Vagina (tissue), 2 donors: ENCODE measurements at regions not wholly inside any gene's neighbourhood (a gene's known extent, or its start where the extent isn't known, plus 50 kb on each side); places are given as distances from the start of the nearest gene placed in this dataset.

ENCODE experiments used
- DNase-seq, 2 donors: peaks; one replicate each; pipeline ENCODE4 v3.0.0-alpha.2; 2017; ENCODE audit errors: extremely low spot score in 2 of 2
- H3K27ac ChIP-seq: fragments of 200-600 bp; sonication (generic); one replicate; pipeline ENCODE4 v1.5.1; 2019
- H3K27me3 ChIP-seq: fragments of 200-600 bp; sonication (generic); one replicate; pipeline ENCODE4 v1.5.1; 2019
- H3K36me3 ChIP-seq, 2 donors: fragments of 200-600 bp; sonication (generic); one replicate each; pipeline ENCODE4 v1.5.1; 2017 to 2019
- H3K4me1 ChIP-seq: fragments of 200-600 bp; sonication (generic); one replicate; pipeline ENCODE4 v1.5.1; 2019
- H3K4me3 ChIP-seq, 2 donors: fragments of 200-600 bp; sonication (generic); 1 replicate in 1 of 2; 2 replicates in 1 of 2; pipeline ENCODE4 v1.5.1; 2016 to 2019
- H3K9me3 ChIP-seq: fragments of 200-600 bp; sonication (generic); one replicate; pipeline ENCODE4 v1.5.1; 2019
- CTCF ChIP-seq, 3 experiments: fragments of 450-650 bp in 2 of 3; fragments of 200-600 bp in 1 of 3; sonication (generic) in 1 of 3; IDR thresholded peaks; one replicate each; pipeline ENCODE4 v1.5.1; 2017 to 2019; ENCODE audit warnings: antibody characterized with exemption in 3 of 3, mild to moderate bottlenecking in 2 of 3, moderate library complexity in 2 of 3
- POLR2A ChIP-seq, 2 donors: fragments of 450-650 bp; IDR thresholded peaks; one replicate each; pipeline ENCODE4 v1.6.1; 2017; ENCODE audit warnings: antibody characterized with exemption in 2 of 2, mild to moderate bottlenecking in 2 of 2, moderate library complexity in 2 of 2
- POLR2AphosphoS5 ChIP-seq, 2 donors: sonication (generic); formaldehyde crosslinking; IDR thresholded peaks; one replicate each; pipeline ENCODE4 v1.9.0; 2017; ENCODE audit warnings: antibody characterized with exemption in 2 of 2, mild to moderate bottlenecking in 2 of 2, low read depth in 1 of 2; ENCODE audit not compliant: insufficient read depth in 1 of 2
- intact Hi-C: fragments of 100-400 bp; cut with DNase I; formaldehyde crosslinking; loops from one replicate; pipeline ENCODE4 v1.15.1; 2023

GRCh38 chr21:16198546-16198945, 468.8 kb downstream of the USP25 start:
- no peak overlapping the region for H3K4me3 ChIP-seq
- no peak for DNase-seq
- H3K36me3 ChIP-seq, result no peaks in the 10 kb centered on the region
- intact Hi-C loops, result loop anchor here (10.0 kb wide), 1 partner anchor 106 kb away; no protein-coding TSS in a partner anchor
- H3K27me3 ChIP-seq, result no peaks in the 10 kb centered on the region
- H3K9me3 ChIP-seq, result no peaks in the 10 kb centered on the region
- H3K27ac ChIP-seq, result peak overlapping the region; percentile 90
- peaks cover 11% of the 10 kb centered on the region for H3K4me1 ChIP-seq
- TF ChIP-seq CTCF (IDR thresholded peaks at IDR 0.05) (no peak), POLR2A (IDR thresholded peaks at IDR 0.05) (no peak), POLR2AphosphoS5 (IDR thresholded peaks at IDR 0.05; ENCODE audit: insufficient read depth in 1 of 2, low read depth in 1 of 2) (no peak)

- no peak overlapping the region for H3K4me3 ChIP-seq
- TF ChIP-seq CTCF (IDR thresholded peaks at IDR 0.05) (no peak), POLR2AphosphoS5 (IDR thresholded peaks at IDR 0.05; ENCODE audit: insufficient read depth in 1 of 2, low read depth in 1 of 2) (no peak), POLR2A (IDR thresholded peaks at IDR 0.05) (no peak)
- peak overlapping the region; percentile 90 for H3K27ac ChIP-seq
- H3K36me3 ChIP-seq, result no peaks in the 10 kb centered on the region
- no peaks in the 10 kb centered on the region for H3K27me3 ChIP-seq
- no peaks in the 10 kb centered on the region for H3K9me3 ChIP-seq
- DNase-seq, result no peak
- peaks cover 17% of the 10 kb centered on the region for H3K4me1 ChIP-seq
- intact Hi-C loops, result loop anchor here (10.0 kb wide), 1 partner anchor 105 kb away; no protein-coding TSS in a partner anchor
These were observed 469.8 kb downstream of the USP25 start for GRCh38 chr21:16199539-16199938.

GRCh38 chr21:16201718-16202117, 471.9 kb downstream of the USP25 start:
- Histone ChIP-seq H3K4me3 (no peak overlapping the region), H3K36me3 (no peaks in the 10 kb centered on the region), H3K27ac (peak overlapping the region; percentile 21), H3K4me1 (peaks cover 29% of the 10 kb centered on the region), H3K27me3 (no peaks in the 10 kb centered on the region), H3K9me3 (no peaks in the 10 kb centered on the region)
- intact Hi-C loops, result no loop called here
- DNase-seq, result no peak
- TF ChIP-seq POLR2AphosphoS5 (IDR thresholded peaks at IDR 0.05; ENCODE audit: insufficient read depth in 1 of 2, low read depth in 1 of 2) (no peak), POLR2A (IDR thresholded peaks at IDR 0.05) (no peak), CTCF (IDR thresholded peaks at IDR 0.05) (no peak)

- DNase-seq, result no peak
- H3K27me3 ChIP-seq, result no peaks in the 10 kb centered on the region
- no peak overlapping the region for H3K4me3 ChIP-seq
- TF ChIP-seq CTCF (IDR thresholded peaks at IDR 0.05) (no peak), POLR2A (IDR thresholded peaks at IDR 0.05) (no peak), POLR2AphosphoS5 (IDR thresholded peaks at IDR 0.05; ENCODE audit: insufficient read depth in 1 of 2, low read depth in 1 of 2) (no peak)
- intact Hi-C loops, result no loop called here
- H3K27ac ChIP-seq, result no peak overlapping the region
- H3K36me3 ChIP-seq, result no peaks in the 10 kb centered on the region
- H3K9me3 ChIP-seq, result no peaks in the 10 kb centered on the region
- H3K4me1 ChIP-seq, result peaks cover 44% of the 10 kb centered on the region
These were observed 475.7 kb downstream of the USP25 start for GRCh38 chr21:16205527-16205926.

GRCh38 chr21:16211339-16212303, 481.8 kb downstream of the USP25 start:
- no peaks in the 10 kb centered on the region for H3K27me3 ChIP-seq
- peaks cover 71% of the 10 kb centered on the region for H3K4me1 ChIP-seq
- peak overlapping the region; percentile 11 to 15 for H3K4me3 ChIP-seq
- TF ChIP-seq POLR2AphosphoS5 (IDR thresholded peaks at IDR 0.05; ENCODE audit: insufficient read depth in 1 of 2, low read depth in 1 of 2) (no peak), CTCF (IDR thresholded peaks at IDR 0.05) (no peak), POLR2A (IDR thresholded peaks at IDR 0.05) (no peak)
- peak overlapping the region; percentile 76 for H3K27ac ChIP-seq
- intact Hi-C loops, result no loop called here
- DNase-seq, result no peak
- no peaks in the 10 kb centered on the region for H3K9me3 ChIP-seq
- no peaks in the 10 kb centered on the region for H3K36me3 ChIP-seq
